ENCODE measurements at regions not wholly inside any gene's neighbourhood (a gene's known extent, or its start where the extent isn't known, plus 50 kb on each side); places are given as distances from the start of the nearest gene placed in this dataset.

DNA sequence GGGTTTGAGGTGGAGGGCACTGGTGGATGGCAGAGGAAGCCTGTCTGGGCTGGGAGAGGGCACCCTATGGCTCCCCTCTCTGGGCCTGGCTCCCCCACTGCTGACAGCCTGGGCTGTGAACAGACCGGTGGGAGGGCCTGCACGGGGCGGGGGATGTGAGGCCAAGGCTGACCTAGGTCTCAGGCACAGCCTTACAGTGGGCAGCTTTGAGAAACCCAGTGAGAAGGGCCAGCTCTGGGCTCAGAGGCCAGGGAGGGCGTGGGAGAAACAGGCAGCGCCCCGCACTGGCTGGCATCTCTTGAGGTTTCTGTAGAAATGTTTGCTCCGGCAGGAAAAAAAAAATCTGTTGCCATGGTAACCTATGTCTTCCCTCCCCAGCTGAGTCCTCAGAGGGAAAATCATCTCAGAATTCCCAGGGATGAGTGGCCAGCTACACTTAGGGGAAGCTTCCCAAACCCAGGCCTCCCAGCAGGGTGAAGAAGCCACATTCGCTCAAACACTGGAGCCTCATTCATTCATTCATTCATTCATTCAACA is 71.7 kb upstream of the TAF1B start:
- 70 to 86% (median 72%) methylated on average over 8 of the region's 8 CpGs for WGBS, 5 donors
- Histone ChIP-seq H3K27ac (peak overlapping the region in 1 of 8 donors; percentile 11), H3K27me3 (replicated peaks in 1 of 7) (peaks cover 0 to 28% (median 0%) of the 10 kb centered on the region in 7 donors), H3K4me3 (no peak overlapping the region), H3K4me1 (peaks cover 0 to 35% (median 7%) of the 10 kb centered on the region in 6 donors), H3K36me3 (no peaks in the 10 kb centered on the region), H3K9me3 (no peaks in the 10 kb centered on the region)
- no peak for DNase-seq
- TF ChIP-seq POLR2A (IDR thresholded peaks at IDR 0.05): no peak
- intact Hi-C loops (cut with DNase I; ENCODE audit: low total_unique reads): no loop called here

DNA sequence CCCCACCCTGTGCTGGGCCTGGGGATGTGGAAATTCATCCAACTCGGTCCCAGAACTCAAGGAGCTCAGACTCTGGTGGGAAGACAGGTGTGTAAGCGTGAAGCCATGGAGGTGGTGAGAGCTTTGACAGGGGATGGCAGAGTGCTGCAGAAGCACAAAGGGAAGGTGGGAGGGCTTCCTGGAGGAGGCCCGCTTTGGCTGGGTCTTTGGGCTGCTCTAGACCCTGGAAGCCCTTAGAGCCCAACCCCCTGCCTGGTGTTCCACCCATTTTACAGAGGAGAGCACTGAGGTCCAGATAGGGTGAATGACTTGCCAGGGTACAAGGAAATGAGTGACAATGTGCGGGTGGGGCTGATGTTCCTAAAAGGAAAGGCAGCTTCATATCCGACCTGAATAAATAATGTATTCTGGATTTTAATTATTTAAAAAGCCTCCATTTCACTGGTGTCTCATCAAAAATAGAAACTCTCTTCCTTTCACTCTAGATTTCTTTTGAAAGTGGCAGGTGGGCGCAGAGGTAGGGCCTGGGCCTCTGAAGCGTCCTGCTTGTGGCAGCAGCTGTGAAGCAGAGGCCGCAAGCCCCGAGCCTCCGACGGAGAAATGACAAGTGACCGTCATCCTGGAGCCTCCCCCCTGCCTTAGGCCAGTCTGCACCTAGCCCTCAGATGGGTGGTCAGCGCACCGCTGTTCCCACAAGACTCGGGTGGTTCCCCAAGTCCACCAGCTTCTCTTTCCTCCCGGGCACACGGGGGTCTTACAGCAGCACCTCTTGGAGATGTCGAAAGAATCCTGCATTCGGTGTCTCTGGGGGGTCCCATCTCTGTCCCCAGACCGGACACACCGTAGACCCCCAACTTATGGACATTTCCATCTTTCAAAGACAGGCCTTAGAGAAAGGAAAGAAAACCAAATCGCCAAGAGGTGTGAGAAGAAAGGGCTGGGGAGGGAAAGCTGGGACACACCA is 71.0 kb upstream of the TAF1B start:
- 87 to 95% (median 88%) methylated on average over 22 of the region's 22 CpGs for WGBS, 5 donors
- Histone ChIP-seq H3K27me3 (replicated peaks in 1 of 7) (peaks cover 0 to 28% (median 0%) of the 10 kb centered on the region in 7 donors), H3K9me3 (no peaks in the 10 kb centered on the region), H3K36me3 (no peaks in the 10 kb centered on the region), H3K4me3 (no peak overlapping the region), H3K27ac (no peak overlapping the region), H3K4me1 (peaks cover 0 to 32% (median 7%) of the 10 kb centered on the region in 6 donors)
- no peak for TF ChIP-seq POLR2A (IDR thresholded peaks at IDR 0.05)
- TF ChIP-seq, protein P1, sequence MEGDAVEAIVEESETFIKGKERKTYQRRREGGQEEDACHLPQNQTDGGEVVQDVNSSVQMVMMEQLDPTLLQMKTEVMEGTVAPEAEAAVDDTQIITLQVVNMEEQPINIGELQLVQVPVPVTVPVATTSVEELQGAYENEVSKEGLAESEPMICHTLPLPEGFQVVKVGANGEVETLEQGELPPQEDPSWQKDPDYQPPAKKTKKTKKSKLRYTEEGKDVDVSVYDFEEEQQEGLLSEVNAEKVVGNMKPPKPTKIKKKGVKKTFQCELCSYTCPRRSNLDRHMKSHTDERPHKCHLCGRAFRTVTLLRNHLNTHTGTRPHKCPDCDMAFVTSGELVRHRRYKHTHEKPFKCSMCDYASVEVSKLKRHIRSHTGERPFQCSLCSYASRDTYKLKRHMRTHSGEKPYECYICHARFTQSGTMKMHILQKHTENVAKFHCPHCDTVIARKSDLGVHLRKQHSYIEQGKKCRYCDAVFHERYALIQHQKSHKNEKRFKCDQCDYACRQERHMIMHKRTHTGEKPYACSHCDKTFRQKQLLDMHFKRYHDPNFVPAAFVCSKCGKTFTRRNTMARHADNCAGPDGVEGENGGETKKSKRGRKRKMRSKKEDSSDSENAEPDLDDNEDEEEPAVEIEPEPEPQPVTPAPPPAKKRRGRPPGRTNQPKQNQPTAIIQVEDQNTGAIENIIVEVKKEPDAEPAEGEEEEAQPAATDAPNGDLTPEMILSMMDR (IDR thresholded peaks at IDR 0.05 in 8 of 11, conservative IDR thresholded peaks at IDR 0.05 in 3 of 11): no peak
- TF ChIP-seq POLR2AphosphoS5 (IDR thresholded peaks at IDR 0.05): no peak
- peak; percentile 61 for DNase-seq
- intact Hi-C loops (cut with DNase I; ENCODE audit: low total_unique reads): no loop called here

DNA sequence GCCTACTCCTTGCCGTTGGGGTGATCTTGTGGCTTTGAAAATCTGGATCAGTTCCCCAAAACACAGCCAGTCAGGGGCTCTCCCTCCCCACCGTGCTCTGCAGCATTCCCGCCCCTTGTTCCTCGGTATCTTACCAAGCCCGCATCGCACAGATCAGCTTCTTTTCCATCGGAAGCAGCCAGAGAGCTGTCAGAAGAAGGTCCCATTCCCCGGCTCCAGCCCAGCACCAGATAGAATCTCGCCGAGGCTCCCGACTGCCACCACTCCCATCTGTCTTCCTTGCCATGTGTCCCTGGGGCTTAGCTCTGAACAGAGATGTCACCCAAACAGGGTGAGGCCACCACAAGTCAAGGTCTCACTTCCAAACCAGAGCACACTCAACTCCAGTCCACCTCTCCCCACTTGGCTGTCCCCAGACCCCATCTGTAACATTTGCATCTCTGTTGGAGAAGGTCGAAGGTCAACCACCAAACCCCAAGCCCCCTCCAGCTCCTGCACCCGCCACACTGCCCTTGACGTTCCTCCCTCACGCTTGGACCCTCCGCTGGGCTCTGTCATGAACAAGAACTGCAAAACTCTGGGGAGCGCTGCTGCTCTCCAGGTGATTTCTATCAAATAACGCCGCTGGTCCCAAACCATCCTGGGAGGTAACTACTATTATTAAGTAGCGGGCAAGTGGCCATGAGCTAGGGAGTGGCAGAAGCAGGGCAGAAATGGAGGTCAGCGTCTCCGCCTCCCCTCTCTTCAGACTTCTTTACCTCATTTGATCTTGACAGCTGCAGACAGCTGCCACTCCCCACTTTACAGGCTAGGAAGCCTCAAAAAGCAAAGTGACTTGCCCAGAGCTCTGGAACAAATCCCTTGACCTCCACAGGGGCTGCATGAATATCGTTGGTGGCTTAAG is 70.0 kb upstream of the TAF1B start:
- H3K36me3 ChIP-seq: no peaks in the 10 kb centered on the region
- no peak overlapping the region for H3K4me3 ChIP-seq
- 79 to 87% (median 84%) methylated on average over 23 of the region's 23 CpGs for WGBS, 5 donors
- TF ChIP-seq, protein P1 (IDR thresholded peaks at IDR 0.05 in 8 of 11, conservative IDR thresholded peaks at IDR 0.05 in 3 of 11): no peak
- TF ChIP-seq POLR2A (IDR thresholded peaks at IDR 0.05) (no peak), POLR2AphosphoS5 (IDR thresholded peaks at IDR 0.05) (no peak)
- peak; percentile 45 for DNase-seq
- H3K27me3 ChIP-seq (replicated peaks in 1 of 7): peaks cover 0 to 26% (median 0%) of the 10 kb centered on the region in 7 donors
- peaks cover 0 to 23% (median 5%) of the 10 kb centered on the region in 6 donors for H3K4me1 ChIP-seq
- no peaks in the 10 kb centered on the region for H3K9me3 ChIP-seq
- intact Hi-C loops (cut with DNase I; ENCODE audit: low total_unique reads): no loop called here
- H3K27ac ChIP-seq: no peak overlapping the region

DNA sequence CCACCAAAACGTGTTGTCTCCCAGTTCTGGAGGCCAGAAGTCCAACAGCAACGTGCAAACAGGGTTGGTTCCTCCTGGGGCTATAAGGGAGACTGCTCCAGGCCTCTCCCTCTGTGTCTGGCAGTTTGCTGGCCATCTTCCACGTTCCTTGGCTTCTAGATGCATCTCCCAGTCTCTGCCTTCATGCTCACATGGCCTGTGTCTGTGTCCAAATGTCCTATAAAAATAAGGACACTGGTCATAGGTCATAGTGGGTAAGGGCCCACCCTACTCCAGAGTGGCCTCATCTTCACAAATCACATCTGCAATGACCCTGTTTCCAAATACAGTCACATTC is 69.4 kb upstream of the TAF1B start:
- H3K27ac ChIP-seq: no peak overlapping the region
- peaks cover 0 to 25% (median 5%) of the 10 kb centered on the region in 6 donors for H3K4me1 ChIP-seq
- no peak overlapping the region for H3K4me3 ChIP-seq
- no peak for DNase-seq
- H3K27me3 ChIP-seq (replicated peaks in 1 of 7): peaks cover 0 to 20% (median 0%) of the 10 kb centered on the region in 7 donors
- WGBS, 5 donors: 49 to 66% (median 61%) methylated on average over 3 of the region's 3 CpGs
- TF ChIP-seq POLR2A (IDR thresholded peaks at IDR 0.05): no peak
- intact Hi-C loops (cut with DNase I; ENCODE audit: low total_unique reads): no loop called here
- no peaks in the 10 kb centered on the region for H3K36me3 ChIP-seq
- H3K9me3 ChIP-seq: no peaks in the 10 kb centered on the region
